HG03442 (cell line): ENCODE measurements at regions not wholly inside any gene's neighbourhood (a gene's known extent, or its start where the extent isn't known, plus 50 kb on each side); places are given as distances from the start of the nearest gene placed in this dataset.

ENCODE experiments used
- ATAC-seq: cut with Tn5 transposase; IDR thresholded peaks from one replicate; pipeline ENCODE4 v1.9.1; 2021; ENCODE audit warnings: mild to moderate bottlenecking, moderate library complexity; ENCODE audit not compliant: unreplicated experiment

GRCh38 chr5:136701191-136701590, 335.8 kb upstream of the TRPC7 start:
- ATAC-seq: no peak

- no peak for ATAC-seq
Measured at GRCh38 chr5:136699651-136700050, 334.3 kb upstream of the TRPC7 start.

GRCh38 chr5:136698970-136699369, 333.6 kb upstream of the TRPC7 start:
- ATAC-seq: no peak

GRCh38 chr5:136694258-136694657, 328.9 kb upstream of the TRPC7 start:
- no peak for ATAC-seq

GRCh38 chr5:136689552-136689951, 324.2 kb upstream of the TRPC7 start:
- ATAC-seq: no peak

GRCh38 chr5:136686192-136686872, 321.0 kb upstream of the TRPC7 start:
- no peak for ATAC-seq

- ATAC-seq: no peak
Measured at GRCh38 chr5:136682986-136683385, 317.6 kb upstream of the TRPC7 start.

- no peak for ATAC-seq
Measured at GRCh38 chr5:136679233-136679632, 313.9 kb upstream of the TRPC7 start.

GRCh38 chr5:136677217-136677616, 311.9 kb upstream of the TRPC7 start:
- no peak for ATAC-seq

GRCh38 chr5:136676685-136677084, 311.3 kb upstream of the TRPC7 start:
- ATAC-seq: no peak

GRCh38 chr5:136675769-136676168, 310.4 kb upstream of the TRPC7 start:
- no peak for ATAC-seq

GRCh38 chr5:136674178-136674577, 308.8 kb upstream of the TRPC7 start:
- ATAC-seq: no peak

- no peak for ATAC-seq
Measured at GRCh38 chr5:136667789-136668188, 302.4 kb upstream of the TRPC7 start.

- ATAC-seq: peak; percentile 55
Measured at GRCh38 chr5:136666970-136667620, 301.8 kb upstream of the TRPC7 start.

- ATAC-seq: no peak
Measured at GRCh38 chr5:136665331-136665730, 300.0 kb upstream of the TRPC7 start.

- no peak for ATAC-seq
Measured at GRCh38 chr5:136661026-136661425, 295.7 kb upstream of the TRPC7 start.

- no peak for ATAC-seq
Measured at GRCh38 chr5:136656811-136657210, 291.5 kb upstream of the TRPC7 start.

GRCh38 chr5:136655468-136655867, 290.1 kb upstream of the TRPC7 start:
- no peak for ATAC-seq

- no peak for ATAC-seq
Measured at GRCh38 chr5:136646915-136647314, 281.6 kb upstream of the TRPC7 start.

GRCh38 chr5:136642976-136643375, 277.6 kb upstream of the TRPC7 start:
- ATAC-seq: no peak

GRCh38 chr5:136639616-136640015, 274.3 kb upstream of the TRPC7 start:
- no peak for ATAC-seq

- ATAC-seq: no peak
Measured at GRCh38 chr5:136638084-136638483, 272.7 kb upstream of the TRPC7 start.

GRCh38 chr5:136636001-136636400, 270.7 kb upstream of the TRPC7 start:
- no peak for ATAC-seq
